Upper lobe of right lung (tissue), 1 donor: ENCODE measurements at regions not wholly inside any gene's neighbourhood (a gene's known extent, or its start where the extent isn't known, plus 50 kb on each side); places are given as distances from the start of the nearest gene placed in this dataset.

ENCODE experiments used
- ATAC-seq: fragments of 200-7000 bp; cut with Tn5 transposase; one replicate; pipeline ENCODE4 v1.9.1; 2020; ENCODE audit warnings: mild to moderate bottlenecking, moderate library complexity
- DNase-seq: peaks from one replicate; pipeline ENCODE4 v3.0.0-alpha.2; 2020
- H3K27ac ChIP-seq: fragments of 200-600 bp; one replicate; pipeline ENCODE4 v1.8.0; 2022
- H3K27me3 ChIP-seq: fragments of 200-600 bp; one replicate; pipeline ENCODE4 v1.8.0; 2022; ENCODE audit warnings: mild to moderate bottlenecking
- H3K36me3 ChIP-seq: fragments of 200-600 bp; one replicate; pipeline ENCODE4 v1.8.0; 2022
- H3K4me1 ChIP-seq: fragments of 200-600 bp; one replicate; pipeline ENCODE4 v1.8.0; 2022
- H3K4me3 ChIP-seq: fragments of 200-600 bp; one replicate; pipeline ENCODE4 v1.8.0; 2022; ENCODE audit warnings: mild to moderate bottlenecking
- H3K9me3 ChIP-seq: fragments of 200-600 bp; one replicate; pipeline ENCODE4 v1.8.0; 2022
- intact Hi-C: fragments of 100-400 bp; cut with DNase I; formaldehyde crosslinking; loops from one replicate; pipeline ENCODE4 v1.11.0; 2022
- TF ChIP-seq, protein P1 (sequence below): fragments of 200-600 bp; IDR thresholded peaks from one replicate; pipeline ENCODE4 v1.8.0; 2022; ENCODE audit warnings: antibody characterized with exemption
- donor health status: DM: no; HTN: yes; CAD: no; lungs with severe emphysema.

DNA sequence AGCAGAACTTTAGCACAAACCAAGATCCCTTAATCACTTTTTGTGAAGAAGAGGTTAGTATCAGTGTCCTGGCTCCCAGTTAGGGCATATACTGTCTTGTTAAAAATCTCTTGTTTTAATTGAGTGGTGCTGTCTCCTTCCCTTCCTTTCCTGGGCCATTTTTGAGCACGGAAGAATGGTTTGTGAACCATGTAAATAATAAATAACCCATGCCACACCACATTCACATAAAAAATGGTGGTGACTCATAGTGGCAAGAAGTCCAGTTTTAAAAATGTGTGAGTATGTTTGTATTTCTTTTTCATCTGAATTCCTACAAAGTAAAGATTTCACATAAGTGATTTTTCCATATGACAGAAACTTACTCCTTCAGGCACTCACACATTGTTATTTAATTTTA is 59.1 kb upstream of the SPRED1 start:
- no peak overlapping the region for H3K27ac ChIP-seq
- no peaks in the 10 kb centered on the region for H3K27me3 ChIP-seq
- intact Hi-C loops = no loop called here
- H3K36me3 ChIP-seq = no peaks in the 10 kb centered on the region
- ATAC-seq = no peak
- no peak for DNase-seq
- H3K4me3 ChIP-seq = no peak overlapping the region
- H3K4me1 ChIP-seq = no peaks in the 10 kb centered on the region
- TF ChIP-seq, protein P1, sequence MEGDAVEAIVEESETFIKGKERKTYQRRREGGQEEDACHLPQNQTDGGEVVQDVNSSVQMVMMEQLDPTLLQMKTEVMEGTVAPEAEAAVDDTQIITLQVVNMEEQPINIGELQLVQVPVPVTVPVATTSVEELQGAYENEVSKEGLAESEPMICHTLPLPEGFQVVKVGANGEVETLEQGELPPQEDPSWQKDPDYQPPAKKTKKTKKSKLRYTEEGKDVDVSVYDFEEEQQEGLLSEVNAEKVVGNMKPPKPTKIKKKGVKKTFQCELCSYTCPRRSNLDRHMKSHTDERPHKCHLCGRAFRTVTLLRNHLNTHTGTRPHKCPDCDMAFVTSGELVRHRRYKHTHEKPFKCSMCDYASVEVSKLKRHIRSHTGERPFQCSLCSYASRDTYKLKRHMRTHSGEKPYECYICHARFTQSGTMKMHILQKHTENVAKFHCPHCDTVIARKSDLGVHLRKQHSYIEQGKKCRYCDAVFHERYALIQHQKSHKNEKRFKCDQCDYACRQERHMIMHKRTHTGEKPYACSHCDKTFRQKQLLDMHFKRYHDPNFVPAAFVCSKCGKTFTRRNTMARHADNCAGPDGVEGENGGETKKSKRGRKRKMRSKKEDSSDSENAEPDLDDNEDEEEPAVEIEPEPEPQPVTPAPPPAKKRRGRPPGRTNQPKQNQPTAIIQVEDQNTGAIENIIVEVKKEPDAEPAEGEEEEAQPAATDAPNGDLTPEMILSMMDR = no peak
- H3K9me3 ChIP-seq = no peaks in the 10 kb centered on the region

DNA sequence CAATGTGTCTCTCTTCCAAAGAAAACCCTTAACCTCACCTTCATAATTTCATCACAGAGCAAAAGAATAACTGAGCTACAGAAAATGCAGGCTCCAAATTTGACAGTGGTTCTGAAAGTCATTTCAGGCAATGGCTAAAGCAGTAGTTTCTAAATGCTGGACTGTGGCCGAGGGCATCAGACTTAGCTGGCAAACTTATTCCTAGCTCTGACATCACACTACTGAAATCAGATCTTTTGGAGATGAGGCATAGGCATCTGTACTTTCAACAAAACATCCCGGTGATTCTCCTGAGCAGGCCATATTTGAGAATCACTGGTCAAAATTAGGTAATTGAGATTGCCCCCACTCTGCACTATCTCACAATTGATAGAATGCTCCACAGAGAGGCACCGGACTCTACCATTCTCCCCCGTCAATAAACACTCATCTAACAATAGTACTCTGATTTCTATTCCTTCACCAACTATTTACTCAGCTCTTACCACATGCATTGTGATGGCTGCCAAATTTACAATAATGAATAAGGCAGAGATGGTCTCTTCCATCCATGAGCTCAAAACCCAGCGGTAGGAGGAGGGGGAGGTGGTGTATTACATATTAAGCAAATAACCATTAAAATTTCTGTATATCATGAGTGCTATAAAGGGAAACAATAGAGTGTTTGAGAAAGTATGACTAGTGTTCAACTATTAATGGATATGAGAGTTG is 57.3 kb upstream of the SPRED1 start:
- intact Hi-C loops = no loop called here
- no peak overlapping the region for H3K27ac ChIP-seq
- no peak overlapping the region for H3K4me3 ChIP-seq
- no peaks in the 10 kb centered on the region for H3K27me3 ChIP-seq
- no peaks in the 10 kb centered on the region for H3K36me3 ChIP-seq
- no peaks in the 10 kb centered on the region for H3K9me3 ChIP-seq
- DNase-seq (no peak), ATAC-seq (no peak)
- TF ChIP-seq, protein P1 = no peak
- no peaks in the 10 kb centered on the region for H3K4me1 ChIP-seq

- ATAC-seq = no peak
These were observed 56.6 kb upstream of the SPRED1 start for GRCh38 chr15:38196076-38196475.

GRCh38 chr15:38197553-38197952 is 55.1 kb upstream of the SPRED1 start:
- Histone ChIP-seq H3K36me3 (no peaks in the 10 kb centered on the region), H3K27ac (no peak overlapping the region)
- TF ChIP-seq, protein P1 = no peak

More at GRCh38 chr15:38196076-38196475, 56.6 kb upstream of the SPRED1 start:
- Histone ChIP-seq H3K4me3 (no peak overlapping the region), H3K4me1 (no peaks in the 10 kb centered on the region), H3K36me3 (no peaks in the 10 kb centered on the region), H3K9me3 (no peaks in the 10 kb centered on the region), H3K27me3 (no peaks in the 10 kb centered on the region), H3K27ac (no peak overlapping the region)
- DNase-seq = no peak
- intact Hi-C loops = no loop called here
- TF ChIP-seq, protein P1 = no peak

DNA sequence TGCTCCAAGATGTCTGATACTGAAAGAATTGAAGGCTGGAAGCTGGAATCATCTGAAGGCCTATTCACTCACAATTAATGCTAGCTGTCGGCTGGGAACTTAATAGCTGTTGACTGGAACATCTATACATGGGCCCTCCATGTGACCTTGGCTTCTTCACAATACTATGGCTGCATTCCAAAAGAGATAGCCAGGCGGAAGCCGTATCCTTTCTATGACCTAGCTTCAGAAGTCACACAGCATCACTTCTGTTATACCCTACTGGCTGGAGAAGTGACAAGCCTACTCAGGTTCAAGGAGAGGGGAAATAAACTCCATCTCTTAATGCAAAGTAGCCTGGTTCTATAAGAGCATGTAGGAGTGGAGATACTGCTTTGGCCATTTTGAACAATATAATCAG is 50.9 kb upstream of the SPRED1 start:
- TF ChIP-seq, protein P1 = no peak
- Histone ChIP-seq H3K27ac (no peak overlapping the region), H3K4me1 (peaks cover 6% of the 10 kb centered on the region), H3K27me3 (no peaks in the 10 kb centered on the region), H3K9me3 (no peaks in the 10 kb centered on the region), H3K36me3 (no peaks in the 10 kb centered on the region), H3K4me3 (no peak overlapping the region)
- intact Hi-C loops = no loop called here
- DNase-seq = no peak
- ATAC-seq = peak; percentile 42

More at GRCh38 chr15:38197553-38197952, 55.1 kb upstream of the SPRED1 start:
- Histone ChIP-seq H3K27me3 (no peaks in the 10 kb centered on the region), H3K4me3 (no peak overlapping the region), H3K9me3 (no peaks in the 10 kb centered on the region), H3K4me1 (no peaks in the 10 kb centered on the region)
- intact Hi-C loops = no loop called here
- ATAC-seq = no peak
- DNase-seq = no peak
